Stomach (tissue), 8 donors: ENCODE measurements at regions not wholly inside any gene's neighbourhood (a gene's known extent, or its start where the extent isn't known, plus 50 kb on each side); places are given as distances from the start of the nearest gene placed in this dataset.

ENCODE experiments used
- DNase-seq, 2 donors: peaks; one replicate each; pipeline versions ENCODE4 v3.0.0 to v3.0.0-alpha.2; 2013 to 2019
- H3K27ac ChIP-seq, 5 donors: fragments of 200-600 bp in 4 of 5; sonication (generic) in 4 of 5; one replicate each; pipeline ENCODE4 v1.5.1; 2013 to 2019; ENCODE audit warnings: mild to moderate bottlenecking in 1 of 5, moderate library complexity in 1 of 5
- H3K27me3 ChIP-seq, 3 donors: fragments of 200-600 bp; sonication (generic); one replicate each; pipeline ENCODE4 v1.5.1; 2017 to 2019; ENCODE audit warnings: mixed run types in 1 of 3
- H3K36me3 ChIP-seq, 4 donors: fragments of 200-600 bp; sonication (generic); 1 replicate in 3 of 4; 2 replicates in 1 of 4; pipeline ENCODE4 v1.5.1; 2016 to 2019
- H3K4me1 ChIP-seq, 4 donors: fragments of 200-600 bp; sonication (generic); one replicate each; pipeline ENCODE4 v1.5.1; 2016 to 2019
- H3K4me3 ChIP-seq, 4 donors: fragments of 200-600 bp; sonication (generic) in 3 of 4; one replicate each; pipeline ENCODE4 v1.5.1; 2016 to 2019; ENCODE audit warnings: mild to moderate bottlenecking in 1 of 4
- H3K9me3 ChIP-seq, 4 donors: fragments of 200-600 bp; sonication (generic); one replicate each; pipeline ENCODE4 v1.5.1; 2016 to 2019
- CTCF ChIP-seq, 7 experiments: fragments of 450-650 bp in 4 of 7; fragments of 200-600 bp in 3 of 7; sonication (generic) in 3 of 7; IDR thresholded peaks; one replicate each; pipeline ENCODE4 v1.5.1; 2016 to 2019; ENCODE audit warnings: antibody characterized with exemption in 7 of 7, control low read depth in 2 of 7, mild to moderate bottlenecking in 1 of 7
- EP300 ChIP-seq: sonication (generic); formaldehyde crosslinking; IDR thresholded peaks from one replicate; pipeline ENCODE4 v1.6.1; 2017; ENCODE audit warnings: antibody characterized with exemption
- POLR2A ChIP-seq, 4 donors: fragments of 450-650 bp; IDR thresholded peaks; one replicate each; pipeline ENCODE4 v1.6.1; 2016; ENCODE audit warnings: antibody characterized with exemption in 4 of 4, control low read depth in 2 of 4, mild to moderate bottlenecking in 1 of 4, moderate library complexity in 1 of 4
- POLR2AphosphoS5 ChIP-seq, 3 donors: sonication (generic); formaldehyde crosslinking; IDR thresholded peaks; one replicate each; pipeline ENCODE4 v1.6.1; 2016; ENCODE audit warnings: antibody characterized with exemption in 3 of 3
- WGBS, 5 donors: extraction: QIAGEN DNeasy Blood & Tissue Kit in 3 of 5; methylation state at CpG; one replicate each; pipeline versions ENCODE4 v1.1.5 to v1.1.7; 2013 to 2018; 5-methylcytosine and 5-hydroxymethylcytosine counted together
- intact Hi-C: fragments of 100-400 bp; cut with DNase I; formaldehyde crosslinking; loops from one replicate; pipeline ENCODE4 v1.15.1; 2023; ENCODE audit warnings: low total_unique reads
- donor health status: healthy with polysubstance abuse.
- donor health status: Bipolar disorder and iron deficiency.
- donor health status: healthy.

DNA sequence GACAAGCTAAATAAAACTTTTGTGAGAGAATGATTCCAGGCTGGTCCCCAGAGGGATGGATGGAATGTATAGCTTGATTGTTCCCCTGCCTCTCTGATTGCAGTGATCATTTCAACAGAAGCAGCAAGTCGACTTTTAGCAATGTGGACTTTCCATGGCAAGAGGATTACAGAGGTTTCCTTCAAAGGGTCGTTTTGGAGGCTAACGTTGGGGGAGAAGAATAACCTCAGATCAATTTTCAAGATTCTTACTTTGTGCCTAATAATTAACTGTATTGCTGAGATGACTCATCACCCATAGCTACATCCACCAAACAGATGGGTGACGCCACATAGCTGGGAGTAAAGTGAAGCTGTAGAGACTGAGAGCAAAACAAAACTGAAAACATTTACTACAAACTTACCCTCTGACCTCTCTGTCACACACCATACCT is 79.9 kb downstream of the GTPBP8 start:
- no peaks in the 10 kb centered on the region for H3K36me3 ChIP-seq
- peak in 1 of 2 donors; percentile 22 for DNase-seq
- WGBS, 5 donors: 35 to 65% (median 56%) methylated on average over 4 of the region's 4 CpGs
- intact Hi-C loops: no loop called here
- no peaks in the 10 kb centered on the region for H3K27me3 ChIP-seq
- H3K4me3 ChIP-seq: no peak overlapping the region
- TF ChIP-seq POLR2A (IDR thresholded peaks at IDR 0.05): no peak
- no peak for TF ChIP-seq EP300
- no peak for TF ChIP-seq POLR2AphosphoS5 (IDR thresholded peaks at IDR 0.05)
- TF ChIP-seq CTCF (IDR thresholded peaks at IDR 0.05): no peak
- H3K4me1 ChIP-seq: no peaks in the 10 kb centered on the region
- H3K27ac ChIP-seq: peak overlapping the region in 1 of 5 donors; percentile 27
- H3K9me3 ChIP-seq: peaks cover 0 to 8% (median under 1%) of the 10 kb centered on the region in 4 donors

DNA sequence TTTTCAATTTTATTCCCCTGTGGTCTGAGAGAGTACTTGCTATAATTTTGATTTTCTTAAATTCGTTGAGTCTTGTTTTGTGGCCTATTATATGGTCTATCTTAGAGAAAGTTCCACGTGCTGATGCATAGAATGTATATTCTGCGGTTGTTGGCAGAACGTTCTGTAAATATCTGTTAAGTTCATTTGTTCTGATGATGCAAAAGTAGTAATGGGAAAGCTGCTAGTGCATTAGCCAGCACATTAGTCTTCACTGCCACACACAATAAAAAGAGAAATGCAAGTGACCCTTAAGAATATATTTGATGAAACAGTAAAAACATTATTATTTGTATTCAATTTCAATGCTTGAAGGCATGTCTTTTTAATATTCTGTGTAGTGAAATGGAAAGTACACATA is 84.8 kb downstream of the GTPBP8 start:
- Histone ChIP-seq H3K36me3 (no peaks in the 10 kb centered on the region), H3K9me3 (no peaks in the 10 kb centered on the region), H3K4me3 (no peak overlapping the region), H3K27ac (no peak overlapping the region), H3K4me1 (peaks cover 0 to 8% (median 2%) of the 10 kb centered on the region in 4 donors), H3K27me3 (no peaks in the 10 kb centered on the region)
- 61 to 69% (median 67%) methylated on average over 4 of the region's 4 CpGs for WGBS, 5 donors
- DNase-seq: no peak
- TF ChIP-seq CTCF (IDR thresholded peaks at IDR 0.05) (no peak), POLR2AphosphoS5 (IDR thresholded peaks at IDR 0.05) (no peak), EP300 (no peak)
- intact Hi-C loops: no loop called here

DNA sequence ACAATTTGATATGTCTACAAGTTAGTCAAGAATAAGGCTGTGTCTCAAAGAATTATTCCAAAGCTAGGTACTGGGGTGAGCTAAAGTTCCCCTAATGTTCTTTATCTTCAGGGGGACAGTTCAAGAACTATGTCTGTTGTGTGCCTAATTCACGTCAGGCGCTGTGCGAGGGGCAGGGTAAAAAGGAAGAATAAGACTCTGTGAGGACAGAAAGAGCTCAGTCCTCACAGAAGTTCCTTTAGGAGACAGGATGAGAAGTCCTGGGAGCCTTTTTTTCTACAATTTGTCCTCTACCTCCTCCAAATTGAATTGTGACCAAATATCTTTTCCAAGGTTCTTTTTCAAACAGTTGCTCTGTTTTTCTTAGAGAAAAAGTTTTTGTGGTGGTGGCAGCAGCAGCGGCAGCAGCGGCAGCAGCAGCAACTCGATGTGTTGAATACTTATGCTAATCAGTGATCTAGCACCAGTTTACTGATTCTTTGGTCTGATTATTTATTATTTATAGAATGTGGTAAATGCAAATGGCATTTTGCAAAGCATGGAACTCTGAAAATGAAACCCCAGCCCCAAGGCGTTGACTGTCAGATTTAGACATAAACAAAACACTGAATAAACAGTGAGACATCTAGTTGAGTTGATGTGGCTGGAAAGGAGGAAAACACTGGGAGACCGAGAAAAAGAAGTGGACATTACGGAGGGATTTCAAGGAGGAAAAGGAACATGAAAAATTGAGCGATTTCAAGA is 88.6 kb downstream of the GTPBP8 start:
- 41 to 56% (median 48%) methylated on average over 10 of the region's 10 CpGs for WGBS, 5 donors
- H3K4me1 ChIP-seq: peaks cover 0 to 8% (median 2%) of the 10 kb centered on the region in 4 donors
- no peaks in the 10 kb centered on the region for H3K9me3 ChIP-seq
- no peak for TF ChIP-seq POLR2AphosphoS5 (IDR thresholded peaks at IDR 0.05)
- TF ChIP-seq CTCF (IDR thresholded peaks at IDR 0.05): no peak
- no peak for TF ChIP-seq POLR2A (IDR thresholded peaks at IDR 0.05)
- no peak for TF ChIP-seq EP300
- H3K27ac ChIP-seq: peak overlapping the region in 3 of 5 donors; percentile 12 to 66 (median 54)
- H3K27me3 ChIP-seq: no peaks in the 10 kb centered on the region
- H3K4me3 ChIP-seq: no peak overlapping the region
- intact Hi-C loops: no loop called here
- H3K36me3 ChIP-seq: no peaks in the 10 kb centered on the region
- no peak for DNase-seq

DNA sequence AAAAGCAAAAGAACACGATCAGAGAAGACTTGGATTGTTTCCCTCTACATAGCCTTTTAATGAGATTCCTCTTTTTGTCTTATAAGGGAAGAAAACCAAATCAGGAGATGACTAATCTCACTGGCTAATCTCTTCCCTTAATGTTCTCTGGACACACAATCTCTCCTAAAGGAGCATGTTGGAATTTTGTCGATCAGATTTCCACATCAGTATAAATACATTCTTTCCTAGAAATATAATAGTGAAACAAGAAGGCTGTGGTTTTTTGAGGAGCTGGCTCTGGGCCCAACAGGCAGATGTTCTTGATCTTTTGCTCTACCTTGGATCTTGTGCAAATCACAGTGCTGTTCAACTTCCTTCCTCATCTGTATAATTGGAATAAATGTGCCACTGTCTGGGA is 94.0 kb downstream of the GTPBP8 start:
- intact Hi-C loops: no loop called here
- peak; percentile 31 to 66 for DNase-seq
- H3K4me3 ChIP-seq: no peak overlapping the region
- H3K9me3 ChIP-seq: no peaks in the 10 kb centered on the region
- 32 to 57% (median 53%) methylated on average over 2 of the region's 2 CpGs for WGBS, 5 donors
- no peaks in the 10 kb centered on the region for H3K27me3 ChIP-seq
- no peak for TF ChIP-seq POLR2A (IDR thresholded peaks at IDR 0.05)
- TF ChIP-seq POLR2AphosphoS5 (IDR thresholded peaks at IDR 0.05): peak in 1 of 3 donors; percentile 13
- no peak for TF ChIP-seq EP300
- no peak for TF ChIP-seq CTCF (IDR thresholded peaks at IDR 0.05)
- H3K36me3 ChIP-seq: no peaks in the 10 kb centered on the region
- H3K27ac ChIP-seq: no peak overlapping the region
- peaks cover 0 to 4% (median 1%) of the 10 kb centered on the region in 4 donors for H3K4me1 ChIP-seq
